MG63 (cell line): ENCODE measurements at regions not wholly inside any gene's neighbourhood (a gene's known extent, or its start where the extent isn't known, plus 50 kb on each side); places are given as distances from the start of the nearest gene placed in this dataset.
"Not testable (repeated sequence)": the region's sequence is repeated elsewhere in the genome, so short reads cannot be mapped to it uniquely, and the experiment has no call there.

Experiments used
- DNase-seq: peaks from one replicate; pipeline ENCODE4 v3.0.0-alpha.2; 2020
- H3K27me3 ChIP-seq: fragments of 250-450 bp; sonication (Bioruptor Pico); 2 replicates; pipeline ENCODE4 v1.5.1; 2020; ENCODE audit warnings: mild to moderate bottlenecking, moderate library complexity
- H3K36me3 ChIP-seq: fragments of 250-450 bp; sonication (Bioruptor Pico); 2 replicates; pipeline ENCODE4 v1.5.1; 2020; ENCODE audit warnings: mild to moderate bottlenecking, moderate library complexity
- H3K4me3 ChIP-seq: fragments of 250-450 bp; sonication (Bioruptor Pico); 2 replicates; pipeline ENCODE4 v1.5.1; 2020; ENCODE audit warnings: mild to moderate bottlenecking, moderate library complexity
- H3K9me3 ChIP-seq: fragments of 250-450 bp; sonication (Bioruptor Pico); 2 replicates; pipeline ENCODE4 v1.5.1; 2020; ENCODE audit warnings: mild to moderate bottlenecking, moderate library complexity

- Histone ChIP-seq H3K27me3 (no peaks in the 10 kb centered on the region), H3K36me3 (no peaks in the 10 kb centered on the region), H3K9me3 (no peaks in the 10 kb centered on the region), H3K4me3 (no peak overlapping the region)
- DNase-seq = no peak
These were observed 813.0 kb upstream of the POU3F4 start for GRCh38 chrX:82695066-82695465.

GRCh38 chrX:82703551-82703950, 804.5 kb upstream of the POU3F4 start:
- Histone ChIP-seq H3K9me3 (no peaks in the 10 kb centered on the region), H3K4me3 (no peak overlapping the region), H3K27me3 (no peaks in the 10 kb centered on the region), H3K36me3 (no peaks in the 10 kb centered on the region)
- no peak for DNase-seq

- no peak for DNase-seq
- Histone ChIP-seq H3K36me3 (no peaks in the 10 kb centered on the region), H3K9me3 (no peaks in the 10 kb centered on the region), H3K27me3 (no peaks in the 10 kb centered on the region), H3K4me3 (no peak overlapping the region)
These were observed 796.6 kb upstream of the POU3F4 start for GRCh38 chrX:82711457-82711856.

GRCh38 chrX:82721891-82722290, 786.2 kb upstream of the POU3F4 start:
- no peak for DNase-seq
- Histone ChIP-seq H3K27me3 (no peaks in the 10 kb centered on the region), H3K9me3 (no peaks in the 10 kb centered on the region), H3K4me3 (no peak overlapping the region), H3K36me3 (no peaks in the 10 kb centered on the region)

- no peak overlapping the region for H3K4me3 ChIP-seq
- H3K27me3 ChIP-seq = no peaks in the 10 kb centered on the region
- H3K36me3 ChIP-seq = no peaks in the 10 kb centered on the region
- no peak for DNase-seq
- no peaks in the 10 kb centered on the region for H3K9me3 ChIP-seq
These were observed 784.3 kb upstream of the POU3F4 start for GRCh38 chrX:82723806-82724205.

- H3K9me3 ChIP-seq, DNase-seq, H3K4me3 ChIP-seq, H3K27me3 ChIP-seq, H3K36me3 ChIP-seq: not testable (repeated sequence)
These were observed 780.7 kb upstream of the POU3F4 start for GRCh38 chrX:82727436-82727835.

- DNase-seq = no peak
- Histone ChIP-seq H3K9me3 (no peaks in the 10 kb centered on the region), H3K27me3 (no peaks in the 10 kb centered on the region), H3K36me3 (no peaks in the 10 kb centered on the region), H3K4me3 (no peak overlapping the region)
These were observed 775.2 kb upstream of the POU3F4 start for GRCh38 chrX:82732861-82733260.

GRCh38 chrX:82734140-82734539, 774.0 kb upstream of the POU3F4 start:
- DNase-seq = no peak
- H3K36me3 ChIP-seq = no peaks in the 10 kb centered on the region
- no peak overlapping the region for H3K4me3 ChIP-seq
- H3K27me3 ChIP-seq = no peaks in the 10 kb centered on the region
- H3K9me3 ChIP-seq = no peaks in the 10 kb centered on the region

- DNase-seq, H3K36me3 ChIP-seq, H3K9me3 ChIP-seq, H3K27me3 ChIP-seq, H3K4me3 ChIP-seq: not testable (repeated sequence)
These were observed 769.8 kb upstream of the POU3F4 start for GRCh38 chrX:82738313-82738712.

- no peak for DNase-seq
- H3K9me3 ChIP-seq = no peaks in the 10 kb centered on the region
- H3K36me3 ChIP-seq = no peaks in the 10 kb centered on the region
- no peaks in the 10 kb centered on the region for H3K27me3 ChIP-seq
- H3K4me3 ChIP-seq = no peak overlapping the region
These were observed 765.7 kb upstream of the POU3F4 start for GRCh38 chrX:82742351-82742750.

GRCh38 chrX:82745725-82746124, 762.4 kb upstream of the POU3F4 start:
- not testable (repeated sequence) for H3K9me3 ChIP-seq, DNase-seq, H3K4me3 ChIP-seq, H3K27me3 ChIP-seq, H3K36me3 ChIP-seq

- no peak for DNase-seq
- Histone ChIP-seq H3K36me3 (no peaks in the 10 kb centered on the region), H3K9me3 (no peaks in the 10 kb centered on the region), H3K27me3 (no peaks in the 10 kb centered on the region), H3K4me3 (no peak overlapping the region)
These were observed 759.1 kb upstream of the POU3F4 start for GRCh38 chrX:82748906-82749505.

- no peaks in the 10 kb centered on the region for H3K9me3 ChIP-seq
- no peaks in the 10 kb centered on the region for H3K27me3 ChIP-seq
- DNase-seq = no peak
- no peaks in the 10 kb centered on the region for H3K36me3 ChIP-seq
- H3K4me3 ChIP-seq = no peak overlapping the region
These were observed 751.8 kb upstream of the POU3F4 start for GRCh38 chrX:82756272-82756671.

GRCh38 chrX:82757614-82758013, 750.5 kb upstream of the POU3F4 start:
- no peaks in the 10 kb centered on the region for H3K9me3 ChIP-seq
- no peaks in the 10 kb centered on the region for H3K27me3 ChIP-seq
- no peak overlapping the region for H3K4me3 ChIP-seq
- H3K36me3 ChIP-seq = no peaks in the 10 kb centered on the region
- no peak for DNase-seq

- H3K36me3 ChIP-seq = no peaks in the 10 kb centered on the region
- DNase-seq = no peak
- no peaks in the 10 kb centered on the region for H3K27me3 ChIP-seq
- no peak overlapping the region for H3K4me3 ChIP-seq
- H3K9me3 ChIP-seq = no peaks in the 10 kb centered on the region
These were observed 743.6 kb upstream of the POU3F4 start for GRCh38 chrX:82764521-82764920.

GRCh38 chrX:82765811-82766210, 742.3 kb upstream of the POU3F4 start:
- no peak overlapping the region for H3K4me3 ChIP-seq
- H3K36me3 ChIP-seq = no peaks in the 10 kb centered on the region
- H3K27me3 ChIP-seq = no peaks in the 10 kb centered on the region
- DNase-seq = no peak
- no peaks in the 10 kb centered on the region for H3K9me3 ChIP-seq

- no peaks in the 10 kb centered on the region for H3K27me3 ChIP-seq
These were observed 732.7 kb upstream of the POU3F4 start for GRCh38 chrX:82775426-82775825.

GRCh38 chrX:82782014-82782413, 726.1 kb upstream of the POU3F4 start:
- Histone ChIP-seq H3K9me3 (no peaks in the 10 kb centered on the region), H3K36me3 (no peaks in the 10 kb centered on the region), H3K4me3 (no peak overlapping the region), H3K27me3 (no peaks in the 10 kb centered on the region)
- no peak for DNase-seq

More at GRCh38 chrX:82775426-82775825, 732.7 kb upstream of the POU3F4 start:
- no peaks in the 10 kb centered on the region for H3K36me3 ChIP-seq
- no peak for DNase-seq
- H3K4me3 ChIP-seq = no peak overlapping the region
- H3K9me3 ChIP-seq = no peaks in the 10 kb centered on the region

- H3K27me3 ChIP-seq, DNase-seq, H3K9me3 ChIP-seq, H3K4me3 ChIP-seq, H3K36me3 ChIP-seq: not testable (repeated sequence)
These were observed 695.2 kb upstream of the POU3F4 start for GRCh38 chrX:82812902-82813301.
